ENCODE measurements at regions not wholly inside any gene's neighbourhood (a gene's known extent, or its start where the extent isn't known, plus 50 kb on each side); places are given as distances from the start of the nearest gene placed in this dataset.

DNA sequence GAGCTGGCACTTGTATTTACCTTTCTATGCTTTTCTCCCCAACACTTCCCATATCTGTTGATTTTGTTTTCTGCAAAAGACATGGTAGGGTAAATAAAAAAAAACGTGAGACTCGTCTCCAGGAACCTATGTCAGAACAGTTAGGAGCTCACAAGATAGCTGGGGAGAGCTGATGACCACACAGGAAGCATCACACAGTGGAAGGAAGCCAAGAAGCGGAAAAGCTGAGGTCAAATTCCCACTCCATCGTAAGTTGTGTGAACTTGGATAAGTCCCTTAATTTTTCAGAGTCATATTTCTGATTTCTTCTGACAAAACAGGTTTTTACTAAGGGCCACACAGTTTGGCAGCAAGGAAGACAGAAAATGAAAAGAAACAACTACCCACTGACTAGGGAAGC, 199.6 kb downstream of the KLF5 start:
- peaks cover 27% of the 10 kb centered on the region for H3K27me3 Mint-ChIP-seq
- H3K4me1 Mint-ChIP-seq: peaks cover 4% of the 10 kb centered on the region
- ATAC-seq: no peak
- H3K36me3 Mint-ChIP-seq (ENCODE audit: low read depth): no peaks in the 10 kb centered on the region
- H3K4me3 Mint-ChIP-seq: no peak overlapping the region
- H3K27ac Mint-ChIP-seq: no peak overlapping the region
- no peaks in the 10 kb centered on the region for H3K9me3 ChIP-seq (ENCODE audit: control insufficient read depth, low read length, poor library complexity, severe bottlenecking)
- DNase-seq: no peak

DNA sequence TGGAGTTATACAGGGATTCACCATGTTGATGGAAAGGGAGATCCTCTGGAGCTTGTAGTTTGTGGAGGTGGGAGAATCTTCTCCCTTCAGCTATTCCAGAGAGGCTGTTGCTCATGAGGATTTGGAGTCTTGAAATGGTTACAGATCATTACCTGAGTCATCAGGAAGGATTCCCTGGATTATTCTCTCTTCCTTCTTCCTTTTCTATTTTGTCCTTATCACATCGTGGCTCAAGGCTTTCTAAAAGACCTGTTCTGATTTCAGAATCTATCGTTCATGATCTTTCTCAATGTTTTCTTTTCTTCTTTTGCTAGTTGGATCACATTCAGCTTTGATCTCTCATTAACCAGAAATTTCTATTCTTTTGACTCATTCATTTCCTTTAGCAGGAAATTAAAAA, 196.0 kb downstream of the KLF5 start:
- peaks cover 19% of the 10 kb centered on the region for H3K27me3 Mint-ChIP-seq
- no peaks in the 10 kb centered on the region for H3K36me3 Mint-ChIP-seq (ENCODE audit: low read depth)
- no peak overlapping the region for H3K4me3 Mint-ChIP-seq
- no peak for DNase-seq
- H3K9me3 ChIP-seq (ENCODE audit: control insufficient read depth, low read length, poor library complexity, severe bottlenecking): no peaks in the 10 kb centered on the region
- no peak overlapping the region for H3K27ac Mint-ChIP-seq
- no peak for ATAC-seq
- H3K4me1 Mint-ChIP-seq: peaks cover 4% of the 10 kb centered on the region

DNA sequence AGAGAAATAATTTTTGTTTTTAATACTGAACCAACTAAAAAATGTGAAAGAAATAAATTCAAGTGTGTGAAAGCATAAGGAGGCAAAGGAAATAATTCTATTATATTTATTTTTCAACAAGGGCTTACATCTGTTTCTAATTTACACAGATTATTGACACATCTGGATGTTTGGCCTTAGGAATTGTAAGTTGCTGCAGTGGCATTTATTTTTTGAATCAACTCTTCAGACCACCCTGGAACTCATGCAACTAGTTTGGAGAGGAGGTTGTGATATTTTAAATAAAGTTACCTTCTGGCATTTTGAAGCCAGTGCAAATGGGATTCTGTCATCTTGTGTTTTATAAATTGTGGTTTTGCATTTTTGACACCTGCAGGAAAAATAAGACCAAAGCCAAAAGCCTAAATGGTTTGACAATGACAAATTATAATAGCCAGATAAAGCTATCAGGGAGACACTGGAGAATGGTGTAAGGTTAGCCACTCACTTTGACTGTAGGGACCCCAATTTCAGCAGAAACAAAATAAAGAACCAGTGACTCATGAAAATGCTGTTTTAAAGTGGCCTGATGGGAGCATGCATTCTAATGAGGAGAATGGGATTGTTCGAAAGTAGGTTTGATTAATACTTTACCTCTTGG, 192.9 kb downstream of the KLF5 start:
- ATAC-seq (no peak), DNase-seq (no peak)
- H3K9me3 ChIP-seq (ENCODE audit: control insufficient read depth, low read length, poor library complexity, severe bottlenecking): no peaks in the 10 kb centered on the region
- no peaks in the 10 kb centered on the region for H3K27me3 Mint-ChIP-seq
- H3K27ac Mint-ChIP-seq: no peak overlapping the region
- H3K4me1 Mint-ChIP-seq: peaks cover 3% of the 10 kb centered on the region
- H3K36me3 Mint-ChIP-seq (ENCODE audit: low read depth): no peaks in the 10 kb centered on the region
- no peak overlapping the region for H3K4me3 Mint-ChIP-seq

DNA sequence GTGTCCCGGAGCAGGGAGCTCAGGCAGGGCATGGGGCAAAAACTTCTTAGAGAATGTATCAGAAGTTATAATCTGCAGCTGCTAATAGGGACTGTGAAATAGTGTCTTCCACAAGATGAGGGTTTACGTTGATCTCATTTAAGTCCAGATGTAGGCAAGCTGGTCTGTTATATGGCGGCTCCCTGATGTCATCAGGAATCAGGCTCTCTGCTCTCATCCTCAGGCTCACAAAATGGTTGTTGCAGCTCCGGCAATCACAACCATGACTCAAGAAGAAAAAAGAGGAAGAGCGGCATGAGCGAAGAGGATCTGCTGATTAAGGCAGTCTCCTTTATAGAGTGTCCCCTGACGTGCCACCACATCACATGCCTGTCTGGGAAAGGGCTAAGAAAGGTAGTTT, 191.3 kb downstream of the KLF5 start:
- H3K27ac Mint-ChIP-seq: no peak overlapping the region

DNA sequence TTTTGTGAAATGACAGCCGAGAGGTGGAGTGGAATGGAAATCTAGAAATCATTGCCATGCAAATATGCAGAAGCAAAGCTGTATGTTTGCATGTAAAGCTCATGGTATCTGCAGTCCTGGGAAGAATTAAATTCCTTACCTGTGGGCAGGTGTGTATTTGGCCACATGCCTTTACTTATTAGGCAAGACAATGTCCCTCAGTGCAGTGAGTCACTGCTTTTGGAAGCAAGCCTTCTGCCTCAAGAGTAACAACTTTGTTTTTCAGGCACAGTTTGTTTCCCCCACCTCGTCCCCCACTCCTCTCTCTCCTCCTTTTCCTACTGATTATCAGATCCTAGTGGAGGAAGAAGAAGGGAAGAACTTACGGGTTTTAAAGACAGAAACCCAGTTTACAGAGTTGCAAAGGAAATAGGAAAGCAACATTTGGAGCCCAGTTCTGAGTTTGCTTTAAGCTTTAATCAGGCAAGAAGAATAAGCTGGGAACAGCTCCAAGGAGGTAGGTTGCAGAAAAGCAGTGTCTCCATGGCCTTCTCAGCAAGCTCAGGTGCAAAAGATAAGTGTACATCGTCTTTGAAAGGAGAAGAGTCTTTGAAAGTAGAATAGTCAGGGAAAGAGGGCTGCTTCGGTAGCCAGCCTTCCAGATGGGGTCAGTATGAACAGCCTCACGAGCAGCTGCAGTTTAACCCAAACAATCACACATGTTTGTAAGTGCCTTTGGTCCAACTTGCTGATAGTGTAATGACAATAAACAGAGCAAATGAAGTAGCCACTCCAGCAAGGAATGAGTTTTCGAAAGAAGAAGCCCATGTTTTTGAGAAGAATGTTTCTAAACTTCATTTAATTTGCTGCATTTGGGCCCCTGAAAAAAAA, 190.1 kb downstream of the KLF5 start:
- ATAC-seq (no peak), DNase-seq (no peak)
- no peaks in the 10 kb centered on the region for H3K27me3 Mint-ChIP-seq
- no peaks in the 10 kb centered on the region for H3K36me3 Mint-ChIP-seq (ENCODE audit: low read depth)
- peaks cover 3% of the 10 kb centered on the region for H3K4me1 Mint-ChIP-seq
- H3K4me3 Mint-ChIP-seq: no peak overlapping the region
- no peaks in the 10 kb centered on the region for H3K9me3 ChIP-seq (ENCODE audit: control insufficient read depth, low read length, poor library complexity, severe bottlenecking)
- H3K27ac Mint-ChIP-seq: no peak overlapping the region

More for the DNA sequence above, 191.3 kb downstream of the KLF5 start:
- DNase-seq: no peak
- no peaks in the 10 kb centered on the region for H3K27me3 Mint-ChIP-seq
- H3K4me3 Mint-ChIP-seq: no peak overlapping the region
- no peaks in the 10 kb centered on the region for H3K9me3 ChIP-seq (ENCODE audit: control insufficient read depth, low read length, poor library complexity, severe bottlenecking)
- peaks cover 3% of the 10 kb centered on the region for H3K4me1 Mint-ChIP-seq
- no peak for ATAC-seq
- no peaks in the 10 kb centered on the region for H3K36me3 Mint-ChIP-seq (ENCODE audit: low read depth)

DNA sequence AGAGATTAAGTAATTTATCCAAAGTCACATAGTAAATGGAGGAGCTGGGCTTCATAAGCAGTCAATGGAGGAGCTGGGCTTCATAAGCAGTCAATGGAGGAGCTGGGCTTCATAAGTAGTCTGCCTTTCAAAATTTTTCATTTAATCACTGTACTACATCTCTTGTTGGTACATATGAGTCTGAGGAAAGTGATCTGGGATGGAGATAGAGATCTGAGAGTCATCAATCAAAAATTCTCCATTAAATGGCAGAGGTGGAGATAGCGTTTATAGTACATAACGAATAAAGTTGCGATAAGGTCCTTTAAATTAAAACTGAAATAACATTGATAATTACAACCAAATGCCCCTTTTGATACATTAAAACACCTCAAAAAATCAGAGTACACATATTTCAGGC, 189.3 kb downstream of the KLF5 start:
- DNase-seq (no peak), ATAC-seq (no peak)
- H3K9me3 ChIP-seq (ENCODE audit: control insufficient read depth, low read length, poor library complexity, severe bottlenecking): no peaks in the 10 kb centered on the region
- H3K36me3 Mint-ChIP-seq (ENCODE audit: low read depth): no peaks in the 10 kb centered on the region
- no peaks in the 10 kb centered on the region for H3K27me3 Mint-ChIP-seq
- peaks cover 3% of the 10 kb centered on the region for H3K4me1 Mint-ChIP-seq
- H3K27ac Mint-ChIP-seq: no peak overlapping the region
- H3K4me3 Mint-ChIP-seq: no peak overlapping the region

DNA sequence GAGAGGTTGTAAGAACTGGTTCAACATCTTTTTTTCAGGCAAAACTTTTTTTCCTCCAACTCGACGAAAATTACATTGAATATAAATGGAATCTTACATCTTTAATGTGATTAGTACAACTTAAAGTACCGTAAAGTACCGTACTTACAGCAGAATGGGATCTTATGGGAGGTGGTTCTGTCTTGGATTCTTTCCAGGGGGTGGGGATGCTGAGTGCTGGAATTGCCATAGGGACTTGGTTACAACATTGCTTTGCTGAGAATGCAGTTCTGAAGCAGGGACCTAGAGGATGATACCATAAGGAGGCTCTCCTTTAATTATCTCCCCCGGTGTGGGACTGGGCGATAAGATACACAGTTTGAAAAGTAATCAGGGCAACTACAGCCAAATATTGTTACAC, 186.4 kb downstream of the KLF5 start:
- Mint-ChIP-seq H3K27me3 (no peaks in the 10 kb centered on the region), H3K27ac (no peak overlapping the region), H3K4me3 (no peak overlapping the region), H3K36me3 (ENCODE audit: low read depth) (no peaks in the 10 kb centered on the region), H3K4me1 (peaks cover 5% of the 10 kb centered on the region)
- H3K9me3 ChIP-seq (ENCODE audit: control insufficient read depth, low read length, poor library complexity, severe bottlenecking): no peaks in the 10 kb centered on the region
- no peak for ATAC-seq
- DNase-seq: no peak

DNA sequence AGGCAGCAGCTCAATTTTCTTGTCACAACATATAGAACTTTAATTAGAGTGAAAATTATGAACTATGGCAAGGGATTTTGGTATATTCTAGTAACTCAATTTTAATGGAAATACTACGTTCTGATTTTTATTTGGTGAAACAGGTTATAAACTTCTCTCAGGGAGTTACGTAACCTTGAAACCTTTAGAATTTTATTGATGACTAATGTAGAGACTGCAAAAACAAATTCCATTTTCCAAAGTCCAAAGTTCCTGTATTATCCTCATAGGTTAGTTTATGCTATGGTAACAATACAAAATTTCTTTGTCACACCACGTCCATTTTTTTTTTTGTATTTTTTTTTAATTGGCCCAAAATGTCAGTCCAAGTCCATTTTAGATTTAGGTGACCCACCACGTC, 185.7 kb downstream of the KLF5 start:
- ATAC-seq: no peak
- Mint-ChIP-seq H3K36me3 (ENCODE audit: low read depth) (no peaks in the 10 kb centered on the region), H3K4me3 (no peak overlapping the region)

DNA sequence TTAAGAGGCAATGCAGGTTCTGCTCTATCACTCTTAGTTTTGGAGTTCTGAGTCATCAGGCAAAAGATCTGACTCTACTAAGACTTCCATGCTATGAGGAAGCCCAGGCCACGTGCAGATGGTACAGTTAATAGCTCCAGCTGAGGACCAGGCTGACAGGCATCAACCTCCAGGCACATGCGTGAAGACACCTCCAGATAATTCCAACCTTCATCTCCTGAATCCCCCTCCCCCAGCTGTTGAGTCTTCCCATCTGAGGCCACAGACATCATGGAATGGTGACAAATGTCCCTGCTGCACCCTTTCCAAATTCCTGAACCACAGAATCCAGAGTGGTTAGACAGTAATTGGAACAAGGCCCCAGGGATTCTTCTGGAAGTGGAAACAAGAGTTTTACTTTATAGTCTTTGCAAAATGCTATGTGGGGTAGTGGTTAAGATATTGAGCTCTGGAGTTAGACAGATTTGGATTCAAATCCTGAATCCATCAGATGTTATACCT, 183.8 kb downstream of the KLF5 start:
- DNase-seq: no peak
- Mint-ChIP-seq H3K4me3 (no peak overlapping the region), H3K27ac (no peak overlapping the region), H3K4me1 (peaks cover 2% of the 10 kb centered on the region), H3K27me3 (no peaks in the 10 kb centered on the region), H3K36me3 (ENCODE audit: low read depth) (no peaks in the 10 kb centered on the region)
- H3K9me3 ChIP-seq (ENCODE audit: control insufficient read depth, low read length, poor library complexity, severe bottlenecking): no peaks in the 10 kb centered on the region
- no peak for ATAC-seq

More for the DNA sequence above, 185.7 kb downstream of the KLF5 start:
- H3K27me3 Mint-ChIP-seq: no peaks in the 10 kb centered on the region
- peaks cover 5% of the 10 kb centered on the region for H3K4me1 Mint-ChIP-seq
- DNase-seq: no peak
- no peaks in the 10 kb centered on the region for H3K9me3 ChIP-seq (ENCODE audit: control insufficient read depth, low read length, poor library complexity, severe bottlenecking)
- H3K27ac Mint-ChIP-seq: no peak overlapping the region

DNA sequence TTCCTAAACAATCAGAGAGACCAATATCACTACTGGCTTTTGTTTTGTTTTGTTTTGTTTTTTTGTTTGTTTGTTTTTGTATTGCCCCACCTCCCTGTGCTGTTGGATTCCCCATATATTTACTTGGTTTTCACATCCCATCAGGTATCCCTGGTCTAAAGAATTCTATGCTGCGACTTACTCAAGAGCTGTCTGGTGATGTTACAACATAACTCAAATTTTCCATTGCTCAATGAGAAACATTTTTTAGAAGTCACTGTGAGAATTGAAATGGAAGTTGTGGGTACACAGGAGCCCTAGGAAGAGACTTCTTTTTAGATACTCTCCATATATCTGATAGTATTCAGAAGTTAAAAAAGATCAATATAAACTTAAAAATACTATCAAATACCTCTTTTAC, 181.4 kb downstream of the KLF5 start:
- Mint-ChIP-seq H3K4me1 (peaks cover 2% of the 10 kb centered on the region), H3K4me3 (no peak overlapping the region), H3K36me3 (ENCODE audit: low read depth) (no peaks in the 10 kb centered on the region), H3K27ac (no peak overlapping the region), H3K27me3 (peaks cover 7% of the 10 kb centered on the region)
- no peak for DNase-seq
- no peaks in the 10 kb centered on the region for H3K9me3 ChIP-seq (ENCODE audit: control insufficient read depth, low read length, poor library complexity, severe bottlenecking)
- no peak for ATAC-seq

DNA sequence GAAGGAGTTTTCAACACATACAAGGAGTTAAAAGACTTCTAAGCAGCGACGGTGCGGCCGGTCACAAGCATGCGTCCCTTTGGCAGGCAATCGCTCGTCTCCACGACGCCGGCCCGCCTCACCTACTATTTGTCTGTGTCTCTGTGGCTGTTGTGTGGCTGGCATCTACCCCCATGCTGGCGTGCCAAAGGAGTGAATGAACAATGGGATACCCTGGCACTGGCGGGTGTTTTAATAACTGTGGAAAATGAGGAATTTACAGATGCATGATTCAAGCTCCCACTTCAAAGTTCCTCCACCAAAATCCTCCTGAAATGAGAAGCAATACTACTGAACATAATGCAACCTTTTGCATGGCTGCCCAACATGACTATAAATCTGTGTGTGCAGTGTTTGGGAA, 176.6 kb downstream of the KLF5 start:
- H3K27me3 Mint-ChIP-seq: peaks cover 7% of the 10 kb centered on the region
- H3K4me1 Mint-ChIP-seq: peaks cover 5% of the 10 kb centered on the region
- no peaks in the 10 kb centered on the region for H3K36me3 Mint-ChIP-seq (ENCODE audit: low read depth)
- no peaks in the 10 kb centered on the region for H3K9me3 ChIP-seq (ENCODE audit: control insufficient read depth, low read length, poor library complexity, severe bottlenecking)
- DNase-seq: no peak
- ATAC-seq: no peak
- H3K4me3 Mint-ChIP-seq: no peak overlapping the region
- H3K27ac Mint-ChIP-seq: no peak overlapping the region

DNA sequence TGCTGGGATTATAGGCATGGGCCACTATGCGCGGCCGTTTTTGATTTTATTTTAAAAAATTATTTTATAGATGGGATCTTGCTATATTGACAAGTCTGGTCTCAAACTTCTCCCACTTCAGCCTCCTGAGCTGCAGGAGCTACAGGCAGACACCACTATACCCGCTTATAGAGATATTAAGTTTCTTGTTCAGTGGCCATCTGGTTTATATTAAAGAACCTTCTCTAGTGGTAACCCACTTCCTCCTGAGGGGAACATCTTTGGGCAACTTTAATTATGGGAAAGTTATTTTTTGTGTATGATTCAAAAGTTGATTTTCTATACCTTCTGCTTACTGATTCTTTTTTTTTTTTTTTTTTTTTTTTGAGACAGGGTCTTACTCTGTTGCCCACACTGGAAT, 172.7 kb downstream of the KLF5 start:
- Mint-ChIP-seq H3K4me1 (peaks cover 10% of the 10 kb centered on the region), H3K4me3 (no peak overlapping the region), H3K27ac (no peak overlapping the region), H3K36me3 (ENCODE audit: low read depth) (no peaks in the 10 kb centered on the region), H3K27me3 (peaks cover under 1% of the 10 kb centered on the region)
- DNase-seq: no peak
- no peaks in the 10 kb centered on the region for H3K9me3 ChIP-seq (ENCODE audit: control insufficient read depth, low read length, poor library complexity, severe bottlenecking)
- no peak for ATAC-seq

DNA sequence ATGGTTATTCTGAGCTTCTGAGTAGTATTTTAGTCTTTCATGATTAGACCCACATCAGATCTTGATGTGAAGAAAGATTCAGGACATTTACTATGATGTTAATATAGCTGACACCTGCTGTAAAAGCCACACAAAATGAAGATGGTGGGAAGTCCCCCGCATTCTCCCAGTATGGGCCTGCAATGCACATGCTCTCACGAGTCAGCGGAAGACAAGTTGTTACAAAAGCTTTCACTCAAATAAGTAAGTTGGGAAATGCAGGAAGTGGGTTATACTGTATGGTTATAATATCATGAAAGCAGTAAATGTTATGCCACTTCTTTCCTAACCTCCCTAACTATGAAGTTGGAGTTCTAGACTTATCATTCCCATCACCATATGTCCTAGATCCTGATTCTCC, 171.9 kb downstream of the KLF5 start:
- no peaks in the 10 kb centered on the region for H3K27me3 Mint-ChIP-seq
- no peaks in the 10 kb centered on the region for H3K9me3 ChIP-seq (ENCODE audit: control insufficient read depth, low read length, poor library complexity, severe bottlenecking)
- DNase-seq (no peak), ATAC-seq (peak; percentile 73)
- H3K36me3 Mint-ChIP-seq (ENCODE audit: low read depth): no peaks in the 10 kb centered on the region
- H3K4me3 Mint-ChIP-seq: no peak overlapping the region
- peaks cover 10% of the 10 kb centered on the region for H3K4me1 Mint-ChIP-seq
- H3K27ac Mint-ChIP-seq: no peak overlapping the region

DNA sequence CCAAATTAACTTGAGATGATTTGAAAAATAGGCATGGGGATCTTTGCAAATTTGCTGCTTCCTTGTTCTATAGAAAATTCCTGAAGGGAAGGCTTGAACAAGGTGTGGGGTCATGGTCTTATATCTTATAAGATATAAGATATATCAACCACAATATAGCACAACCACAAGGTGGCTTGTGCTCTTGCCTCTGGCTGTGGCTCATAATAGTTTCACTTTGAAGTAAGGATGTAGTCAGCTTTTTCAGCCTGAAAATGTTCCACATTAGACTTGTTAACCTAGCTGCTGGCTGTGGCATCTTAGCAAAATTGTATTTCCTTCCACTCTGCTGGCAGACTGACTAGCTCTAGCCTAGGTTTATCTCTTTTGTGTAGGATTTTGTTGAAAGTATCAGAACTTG, 169.7 kb downstream of the KLF5 start:
- DNase-seq (no peak), ATAC-seq (peak; percentile 66)
- Mint-ChIP-seq H3K4me3 (no peak overlapping the region), H3K4me1 (peaks cover 15% of the 10 kb centered on the region), H3K27me3 (no peaks in the 10 kb centered on the region), H3K27ac (no peak overlapping the region), H3K36me3 (ENCODE audit: low read depth) (no peaks in the 10 kb centered on the region)
- H3K9me3 ChIP-seq (ENCODE audit: control insufficient read depth, low read length, poor library complexity, severe bottlenecking): no peaks in the 10 kb centered on the region

Measured in T-helper 17 cell (primary cell).